Naive B cell (primary cell): ENCODE measurements at regions not wholly inside any gene's neighbourhood (a gene's known extent, or its start where the extent isn't known, plus 50 kb on each side); places are given as distances from the start of the nearest gene placed in this dataset.

Experiments used
- ATAC-seq, 2 donors: fragments of 150-1000 bp; cut with Tn5 transposase; 2 replicates each; pipeline ENCODE4 v1.10.0; 2021; ENCODE audit warnings: low read depth in 2 of 2, mild to moderate bottlenecking in 2 of 2, moderate library complexity in 2 of 2
- DNase-seq: peaks from one replicate; pipeline ENCODE4 v3.0.0; 2022
- H3K27ac Mint-ChIP-seq, 6 donors: one replicate each; pipeline ENCODE4 v1.8.0; 2020 to 2022; ENCODE audit warnings: mild to moderate bottlenecking in 6 of 6, mixed read lengths in 6 of 6, moderate library complexity in 5 of 6, inconsistent platforms in 2 of 6
- H3K27me3 Mint-ChIP-seq, 3 donors: one replicate each; pipeline ENCODE4 v1.8.0; 2021 to 2022; ENCODE audit warnings: mixed read lengths in 3 of 3, mild to moderate bottlenecking in 1 of 3
- H3K36me3 Mint-ChIP-seq, 2 donors: one replicate each; pipeline ENCODE4 v1.8.0; 2020 to 2022; ENCODE audit warnings: mixed read lengths in 2 of 2, inconsistent platforms in 1 of 2, mild to moderate bottlenecking in 1 of 2
- H3K4me1 Mint-ChIP-seq, 3 donors: one replicate each; pipeline ENCODE4 v1.8.0; 2020 to 2022; ENCODE audit warnings: mixed read lengths in 3 of 3, inconsistent platforms in 1 of 3, mild to moderate bottlenecking in 1 of 3, moderate library complexity in 1 of 3
- H3K4me3 Mint-ChIP-seq, 8 donors: one replicate each; pipeline ENCODE4 v1.8.0; 2020 to 2022; ENCODE audit warnings: mild to moderate bottlenecking in 8 of 8, mixed read lengths in 8 of 8, moderate library complexity in 8 of 8, inconsistent platforms in 2 of 8
- H3K9me3 Mint-ChIP-seq, 7 donors: one replicate each; pipeline ENCODE4 v1.8.0; 2020 to 2022; ENCODE audit warnings: mixed read lengths in 7 of 7, mild to moderate bottlenecking in 5 of 7, inconsistent platforms in 2 of 7, moderate library complexity in 1 of 7

GRCh38 chr18:22606563-22607283 lies 189.0 kb upstream of the CTAGE1 start:
- Mint-ChIP-seq H3K27me3 (peaks cover 0 to 12% (median 0%) of the 10 kb centered on the region in 3 donors), H3K36me3 (no peaks in the 10 kb centered on the region), H3K9me3 (peaks cover 0 to 6% (median 0%) of the 10 kb centered on the region in 7 donors), H3K27ac (no peak overlapping the region), H3K4me1 (no peaks in the 10 kb centered on the region), H3K4me3 (no peak overlapping the region)
- no peak for DNase-seq
- no peak for ATAC-seq

DNA sequence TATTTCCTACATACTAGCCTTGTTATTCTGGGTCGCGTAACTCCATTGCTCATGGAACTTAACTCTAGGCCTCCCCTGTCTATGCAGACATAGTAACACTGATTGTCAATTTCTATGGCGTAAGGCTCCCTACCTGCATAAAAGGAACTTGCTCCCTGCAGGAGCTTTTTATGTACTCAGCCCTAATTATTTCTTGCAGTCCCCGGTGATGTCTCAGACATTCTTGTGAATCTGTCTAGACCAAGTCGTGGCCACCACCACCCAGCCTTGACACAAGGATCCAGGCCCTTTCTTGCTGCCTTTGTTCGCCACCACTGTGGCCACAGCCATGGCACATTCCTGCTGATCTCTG lies 189.5 kb upstream of the CTAGE1 start:
- Mint-ChIP-seq H3K9me3 (peaks cover 0 to 6% (median 0%) of the 10 kb centered on the region in 7 donors), H3K4me3 (no peak overlapping the region), H3K36me3 (no peaks in the 10 kb centered on the region), H3K27ac (no peak overlapping the region), H3K27me3 (peaks cover 0 to 12% (median 0%) of the 10 kb centered on the region in 3 donors), H3K4me1 (no peaks in the 10 kb centered on the region)
- DNase-seq: no peak
- ATAC-seq: no peak

- no peak for ATAC-seq
- no peak for DNase-seq
- Mint-ChIP-seq H3K4me1 (no peaks in the 10 kb centered on the region), H3K4me3 (no peak overlapping the region), H3K36me3 (no peaks in the 10 kb centered on the region), H3K9me3 (peaks cover 0 to 3% (median 0%) of the 10 kb centered on the region in 7 donors), H3K27me3 (peaks cover 0 to 12% (median 7%) of the 10 kb centered on the region in 3 donors), H3K27ac (no peak overlapping the region)
Measured at GRCh38 chr18:22608847-22609246, 191.1 kb upstream of the CTAGE1 start.

DNA sequence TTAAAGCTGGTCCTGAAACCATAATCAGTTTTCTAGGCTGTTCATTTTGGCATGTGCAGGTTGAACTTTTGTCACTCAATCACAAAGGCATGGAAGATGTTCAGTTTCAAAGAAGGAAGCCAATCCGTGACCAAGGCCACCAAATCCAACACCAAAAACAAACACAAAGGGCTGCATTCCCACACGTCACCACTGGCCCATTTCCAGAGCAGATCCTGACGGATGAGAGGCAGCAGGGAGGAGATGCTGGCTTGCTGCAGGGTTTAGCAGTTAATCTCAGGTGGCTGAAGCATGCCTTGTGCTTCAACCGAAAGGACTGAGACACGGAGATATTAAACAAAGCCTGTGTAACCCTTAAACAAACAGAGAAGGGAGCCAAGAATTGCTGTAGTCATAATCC lies 191.9 kb upstream of the CTAGE1 start:
- Mint-ChIP-seq H3K36me3 (no peaks in the 10 kb centered on the region), H3K4me3 (no peak overlapping the region), H3K27me3 (peaks cover 0 to 12% (median 7%) of the 10 kb centered on the region in 3 donors), H3K27ac (no peak overlapping the region), H3K4me1 (no peaks in the 10 kb centered on the region), H3K9me3 (no peaks in the 10 kb centered on the region)
- DNase-seq (no peak), ATAC-seq (no peak)

DNA sequence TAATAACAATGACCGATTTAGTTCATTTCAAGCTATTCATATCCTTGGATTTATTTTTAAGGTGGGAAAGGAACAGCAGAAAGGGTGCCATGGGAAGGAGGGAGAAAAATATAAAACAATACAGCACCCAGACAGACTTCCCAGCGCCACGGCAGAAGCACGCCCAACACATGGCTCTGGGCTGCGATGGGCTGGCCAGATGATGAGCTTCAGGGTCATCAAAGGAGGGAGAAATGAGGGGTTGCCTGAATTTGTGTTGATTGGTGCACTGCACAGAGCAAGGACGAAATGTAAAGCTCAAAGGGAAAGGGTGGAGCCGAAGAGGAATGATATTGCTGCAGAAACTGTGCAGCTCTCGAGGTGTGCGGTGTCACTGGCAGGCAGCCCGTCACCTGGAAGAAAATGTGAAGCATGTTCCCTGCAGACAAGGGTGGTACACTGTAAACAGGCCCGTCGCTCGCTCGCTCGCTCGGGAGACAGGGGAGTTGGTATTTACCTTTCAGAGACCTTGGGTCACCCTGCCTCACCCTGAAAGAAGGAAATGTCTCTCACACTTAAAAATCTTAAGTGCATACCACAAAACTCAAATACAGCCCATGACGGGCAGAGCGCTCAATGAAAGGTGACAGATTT lies 195.5 kb upstream of the CTAGE1 start:
- Mint-ChIP-seq H3K27me3 (peaks cover 0 to 7% (median under 1%) of the 10 kb centered on the region in 3 donors), H3K4me1 (no peaks in the 10 kb centered on the region), H3K4me3 (no peak overlapping the region), H3K27ac (no peak overlapping the region), H3K36me3 (no peaks in the 10 kb centered on the region), H3K9me3 (peaks cover 0 to 11% (median 0%) of the 10 kb centered on the region in 7 donors)
- ATAC-seq (no peak), DNase-seq (no peak)

- Mint-ChIP-seq H3K9me3 (peaks cover 0 to 14% (median 1%) of the 10 kb centered on the region in 7 donors), H3K4me3 (no peak overlapping the region), H3K36me3 (no peaks in the 10 kb centered on the region), H3K4me1 (no peaks in the 10 kb centered on the region), H3K27ac (no peak overlapping the region), H3K27me3 (peaks cover 0 to 7% (median 0%) of the 10 kb centered on the region in 3 donors)
- no peak for ATAC-seq
- no peak for DNase-seq
Measured at GRCh38 chr18:22613788-22614187, 196.1 kb upstream of the CTAGE1 start.

DNA sequence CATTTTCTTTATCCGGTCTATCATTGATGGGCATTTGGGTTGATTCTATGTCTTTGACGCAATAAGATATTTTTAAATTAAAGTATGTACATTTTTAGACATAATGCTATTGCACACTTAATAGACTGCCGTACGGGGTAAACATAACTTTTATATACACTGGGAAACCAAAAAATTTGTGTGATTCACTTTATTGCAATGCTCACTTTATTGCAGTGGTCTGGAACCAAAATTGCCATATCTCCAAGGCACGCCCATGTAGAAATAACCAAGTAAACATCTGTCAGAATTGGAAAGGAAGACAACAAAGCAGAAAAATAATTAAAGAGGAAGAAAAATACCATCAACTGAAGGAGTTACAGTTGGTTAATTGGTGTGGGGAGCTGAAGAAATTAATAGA lies 205.8 kb upstream of the CTAGE1 start:
- DNase-seq (no peak), ATAC-seq (no peak)
- no peaks in the 10 kb centered on the region for H3K4me1 Mint-ChIP-seq
- H3K27me3 Mint-ChIP-seq: peaks cover 0 to 5% (median 0%) of the 10 kb centered on the region in 3 donors
- no peak overlapping the region for H3K27ac Mint-ChIP-seq
- no peak overlapping the region for H3K4me3 Mint-ChIP-seq
- H3K36me3 Mint-ChIP-seq: no peaks in the 10 kb centered on the region
- peaks cover 4 to 40% (median 11%) of the 10 kb centered on the region in 7 donors for H3K9me3 Mint-ChIP-seq

DNA sequence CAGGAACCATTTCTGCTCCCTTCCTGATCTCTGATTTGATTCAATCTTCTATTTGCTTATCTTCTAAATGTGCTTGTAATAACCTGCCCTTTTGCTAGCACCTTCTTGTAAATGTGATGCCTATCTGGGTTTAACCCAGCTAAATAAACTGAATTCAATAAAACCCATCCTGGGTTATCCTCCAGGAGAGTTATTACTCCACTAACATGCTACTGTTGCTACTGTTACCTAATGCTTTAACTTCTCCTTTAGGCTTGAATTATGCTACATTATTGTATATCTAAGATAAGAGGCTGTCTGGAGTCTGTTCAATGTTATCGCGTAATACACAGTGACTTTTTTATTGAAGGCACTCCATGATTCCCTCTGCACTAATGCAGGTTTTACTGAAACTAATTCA lies 206.5 kb upstream of the CTAGE1 start:
- Mint-ChIP-seq H3K27me3 (peaks cover 0 to 5% (median 4%) of the 10 kb centered on the region in 3 donors), H3K9me3 (peaks cover 5 to 36% (median 11%) of the 10 kb centered on the region in 7 donors), H3K36me3 (no peaks in the 10 kb centered on the region), H3K4me3 (no peak overlapping the region), H3K27ac (no peak overlapping the region), H3K4me1 (no peaks in the 10 kb centered on the region)
- no peak for ATAC-seq
- DNase-seq: no peak

DNA sequence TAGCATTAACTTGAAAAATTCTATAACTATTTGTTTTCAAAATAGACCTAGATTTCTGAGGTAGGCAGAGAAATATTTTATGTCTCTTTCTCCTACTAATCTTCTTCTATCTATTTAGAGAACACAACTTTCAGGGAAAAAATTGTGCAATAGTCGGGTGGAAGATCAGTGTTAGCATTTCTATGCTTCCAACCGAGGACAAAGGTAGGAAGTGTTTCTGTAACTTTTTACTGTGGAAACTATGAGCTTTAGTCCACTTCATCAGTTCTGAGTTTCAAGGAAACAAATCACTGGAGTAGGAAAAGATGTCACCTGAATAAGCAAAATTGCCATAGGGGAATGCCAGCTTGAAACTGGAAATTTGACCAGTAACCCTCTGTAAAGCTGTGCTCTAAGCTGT lies 207.7 kb upstream of the CTAGE1 start:
- Mint-ChIP-seq H3K9me3 (peaks cover 7 to 30% (median 10%) of the 10 kb centered on the region in 7 donors), H3K4me1 (no peaks in the 10 kb centered on the region), H3K4me3 (no peak overlapping the region), H3K27me3 (peaks cover 0 to 5% (median 4%) of the 10 kb centered on the region in 3 donors), H3K36me3 (no peaks in the 10 kb centered on the region), H3K27ac (no peak overlapping the region)
- ATAC-seq (no peak), DNase-seq (no peak)

DNA sequence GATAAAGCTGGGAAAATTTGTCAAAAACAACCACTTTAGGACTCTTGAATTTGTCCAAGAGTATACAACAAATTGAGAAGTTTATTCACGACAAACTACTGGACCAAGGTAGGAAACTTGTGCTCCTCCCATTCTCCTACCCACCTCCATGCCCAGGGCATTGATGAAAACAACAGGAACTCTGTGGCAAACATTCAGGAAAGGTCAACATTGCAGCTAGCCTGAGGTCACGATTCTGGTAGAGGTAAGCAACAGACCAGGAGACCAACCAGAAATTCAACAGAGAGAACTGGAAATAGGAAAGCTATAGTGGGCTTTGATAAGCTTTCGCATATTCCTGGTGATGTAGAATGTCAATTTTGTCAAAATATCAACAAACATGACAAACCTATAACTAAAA lies 209.1 kb upstream of the CTAGE1 start:
- Mint-ChIP-seq H3K4me3 (no peak overlapping the region), H3K9me3 (peaks cover 0 to 26% (median 9%) of the 10 kb centered on the region in 7 donors), H3K4me1 (no peaks in the 10 kb centered on the region), H3K27me3 (peaks cover 0 to 5% (median 4%) of the 10 kb centered on the region in 3 donors), H3K36me3 (no peaks in the 10 kb centered on the region), H3K27ac (no peak overlapping the region)
- ATAC-seq (no peak), DNase-seq (no peak)

- no peaks in the 10 kb centered on the region for H3K4me1 Mint-ChIP-seq
- peaks cover 0 to 5% (median 4%) of the 10 kb centered on the region in 3 donors for H3K27me3 Mint-ChIP-seq
- H3K36me3 Mint-ChIP-seq: no peaks in the 10 kb centered on the region
- ATAC-seq: no peak
- H3K27ac Mint-ChIP-seq: no peak overlapping the region
- DNase-seq: no peak
- H3K9me3 Mint-ChIP-seq: peaks cover 0 to 23% (median 9%) of the 10 kb centered on the region in 7 donors
- no peak overlapping the region for H3K4me3 Mint-ChIP-seq
Measured at GRCh38 chr18:22627506-22627905, 209.8 kb upstream of the CTAGE1 start.

- Mint-ChIP-seq H3K4me3 (no peak overlapping the region), H3K9me3 (peaks cover 0 to 16% (median 7%) of the 10 kb centered on the region in 7 donors), H3K36me3 (no peaks in the 10 kb centered on the region), H3K4me1 (no peaks in the 10 kb centered on the region), H3K27ac (no peak overlapping the region), H3K27me3 (peaks cover 0 to 5% (median 4%) of the 10 kb centered on the region in 3 donors)
- ATAC-seq (no peak), DNase-seq (no peak)
Measured at GRCh38 chr18:22628795-22629510, 211.2 kb upstream of the CTAGE1 start.

GRCh38 chr18:22630980-22631379 lies 213.3 kb upstream of the CTAGE1 start:
- Mint-ChIP-seq H3K4me3 (no peak overlapping the region), H3K9me3 (peaks cover 2 to 19% (median 7%) of the 10 kb centered on the region in 7 donors), H3K27ac (no peak overlapping the region), H3K4me1 (no peaks in the 10 kb centered on the region), H3K27me3 (peaks cover 0 to 4% (median under 1%) of the 10 kb centered on the region in 3 donors), H3K36me3 (no peaks in the 10 kb centered on the region)
- no peak for ATAC-seq
- DNase-seq: no peak

DNA sequence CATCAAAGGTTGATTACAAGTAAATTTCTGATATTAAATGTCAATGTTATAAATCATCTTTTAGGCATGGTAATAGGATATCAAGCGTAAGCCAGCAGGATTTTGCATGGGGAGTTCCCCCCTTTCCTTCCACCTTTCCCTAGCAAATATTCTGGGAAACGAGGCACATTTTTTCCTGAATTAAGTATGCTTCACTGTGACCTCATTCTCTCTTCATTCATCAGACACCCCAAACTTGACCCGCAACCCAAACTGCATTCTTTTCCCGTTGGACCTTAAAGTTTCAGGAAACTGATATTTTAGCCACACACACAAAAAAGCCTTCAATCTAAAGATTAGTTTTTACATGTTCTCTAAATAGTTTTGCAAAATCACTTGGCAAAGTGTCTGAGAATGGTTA lies 214.5 kb upstream of the CTAGE1 start:
- Mint-ChIP-seq H3K4me3 (no peak overlapping the region), H3K27ac (no peak overlapping the region), H3K4me1 (no peaks in the 10 kb centered on the region), H3K27me3 (peaks cover 0 to 4% (median 0%) of the 10 kb centered on the region in 3 donors), H3K36me3 (no peaks in the 10 kb centered on the region), H3K9me3 (peaks cover 3 to 21% (median 9%) of the 10 kb centered on the region in 7 donors)
- ATAC-seq (no peak), DNase-seq (no peak)
